ENCODE measurements at regions not wholly inside any gene's neighbourhood (a gene's known extent, or its start where the extent isn't known, plus 50 kb on each side); places are given as distances from the start of the nearest gene placed in this dataset.

DNA sequence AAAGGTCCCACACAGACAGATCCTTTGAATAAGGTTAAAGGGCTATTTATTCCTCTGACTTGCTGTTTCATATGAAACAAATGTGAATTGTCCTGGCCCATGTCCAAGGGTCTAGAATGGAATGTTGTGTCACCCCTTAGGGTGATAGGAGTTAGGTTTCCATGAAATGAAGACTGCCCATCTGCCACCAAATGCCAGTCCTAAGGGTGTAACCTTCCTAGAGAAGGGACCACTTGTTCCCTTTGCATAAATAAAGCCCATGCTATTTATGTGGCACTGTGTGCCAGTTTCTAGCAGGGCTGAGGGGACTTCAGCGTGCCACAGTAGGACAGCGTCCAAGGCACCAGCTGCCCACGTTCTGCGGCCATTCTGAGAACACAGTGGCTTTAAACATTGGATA, 171.3 kb downstream of the ABCA8 start:
- DNase-seq, result no peak
- no peak overlapping the region for H3K27ac ChIP-seq
- H3K4me3 ChIP-seq, result no peak overlapping the region
- H3K27me3 ChIP-seq, result no peaks in the 10 kb centered on the region
- H3K9me3 ChIP-seq, result no peaks in the 10 kb centered on the region
- H3K4me1 ChIP-seq, result peaks cover 9% of the 10 kb centered on the region
- no peaks in the 10 kb centered on the region for H3K36me3 ChIP-seq (ENCODE audit: low read depth, missing control alignments)
- 65 to 94% methylated on average over 4 of the region's 4 CpGs for WGBS, 2 donors
- TF ChIP-seq, protein P1, sequence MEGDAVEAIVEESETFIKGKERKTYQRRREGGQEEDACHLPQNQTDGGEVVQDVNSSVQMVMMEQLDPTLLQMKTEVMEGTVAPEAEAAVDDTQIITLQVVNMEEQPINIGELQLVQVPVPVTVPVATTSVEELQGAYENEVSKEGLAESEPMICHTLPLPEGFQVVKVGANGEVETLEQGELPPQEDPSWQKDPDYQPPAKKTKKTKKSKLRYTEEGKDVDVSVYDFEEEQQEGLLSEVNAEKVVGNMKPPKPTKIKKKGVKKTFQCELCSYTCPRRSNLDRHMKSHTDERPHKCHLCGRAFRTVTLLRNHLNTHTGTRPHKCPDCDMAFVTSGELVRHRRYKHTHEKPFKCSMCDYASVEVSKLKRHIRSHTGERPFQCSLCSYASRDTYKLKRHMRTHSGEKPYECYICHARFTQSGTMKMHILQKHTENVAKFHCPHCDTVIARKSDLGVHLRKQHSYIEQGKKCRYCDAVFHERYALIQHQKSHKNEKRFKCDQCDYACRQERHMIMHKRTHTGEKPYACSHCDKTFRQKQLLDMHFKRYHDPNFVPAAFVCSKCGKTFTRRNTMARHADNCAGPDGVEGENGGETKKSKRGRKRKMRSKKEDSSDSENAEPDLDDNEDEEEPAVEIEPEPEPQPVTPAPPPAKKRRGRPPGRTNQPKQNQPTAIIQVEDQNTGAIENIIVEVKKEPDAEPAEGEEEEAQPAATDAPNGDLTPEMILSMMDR (IDR thresholded peaks at IDR 0.05), result no peak
- no peak for TF ChIP-seq POLR2A (IDR thresholded peaks at IDR 0.05)
- intact Hi-C loops (cut with DNase I; ENCODE audit: low total_unique reads), result loop anchor here (10.0 kb wide), 1 partner anchor 451 kb away; no protein-coding TSS in a partner anchor

DNA sequence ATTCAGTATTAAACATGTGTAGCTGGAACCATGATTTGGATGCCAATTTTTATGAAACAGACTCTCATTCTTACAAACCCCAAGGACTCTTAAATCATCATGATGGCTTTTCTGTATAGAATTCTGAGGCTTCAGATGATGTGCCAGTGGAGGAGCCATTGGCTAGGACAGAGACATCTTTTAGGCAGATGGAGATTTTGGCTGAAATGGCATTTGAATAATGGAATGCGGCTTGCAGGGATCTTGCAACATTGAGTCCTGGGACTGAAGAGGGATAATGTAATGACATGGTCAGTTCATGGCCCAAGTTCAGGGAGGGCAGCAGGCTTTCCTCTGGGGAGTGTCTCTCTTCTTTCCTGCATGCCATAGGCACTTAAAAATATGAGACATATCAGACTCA, 172.4 kb downstream of the ABCA8 start:
- intact Hi-C loops (cut with DNase I; ENCODE audit: low total_unique reads), result loop anchor here (10.0 kb wide), 1 partner anchor 452 kb away; no protein-coding TSS in a partner anchor
- TF ChIP-seq, protein P1 (IDR thresholded peaks at IDR 0.05), result no peak
- TF ChIP-seq POLR2A (IDR thresholded peaks at IDR 0.05), result no peak
- H3K27ac ChIP-seq, result no peak overlapping the region

DNA sequence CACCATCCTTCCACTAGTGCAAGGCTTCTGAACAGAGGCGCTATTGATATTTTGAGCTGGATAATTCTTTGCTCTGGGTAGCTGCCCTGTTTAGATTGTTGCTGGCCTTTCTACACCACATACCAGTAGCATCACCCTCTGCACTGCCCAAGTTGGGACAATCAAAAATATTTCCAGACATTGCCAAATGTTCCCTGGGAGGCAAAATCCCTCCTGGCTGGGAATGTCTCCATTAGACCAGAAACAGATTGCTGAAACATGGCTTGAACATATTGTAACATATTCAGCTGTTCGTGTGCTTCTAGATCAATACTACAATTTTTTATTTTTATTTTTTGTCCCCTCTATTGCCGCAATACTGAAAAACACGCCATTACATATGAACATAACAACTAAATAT, 174.6 kb downstream of the ABCA8 start:
- no peak overlapping the region for H3K27ac ChIP-seq
- no peak overlapping the region for H3K4me3 ChIP-seq
- peaks cover 15% of the 10 kb centered on the region for H3K4me1 ChIP-seq
- no peaks in the 10 kb centered on the region for H3K36me3 ChIP-seq (ENCODE audit: low read depth, missing control alignments)
- no peaks in the 10 kb centered on the region for H3K27me3 ChIP-seq
- TF ChIP-seq POLR2A (IDR thresholded peaks at IDR 0.05), result no peak
- TF ChIP-seq, protein P1 (IDR thresholded peaks at IDR 0.05), result no peak
- H3K9me3 ChIP-seq, result no peaks in the 10 kb centered on the region
- 93 to 96% methylated on average over 4 of the region's 4 CpGs for WGBS, 2 donors
- DNase-seq, result no peak
- intact Hi-C loops (cut with DNase I; ENCODE audit: low total_unique reads), result loop anchor here (10.0 kb wide), 1 partner anchor 454 kb away; no protein-coding TSS in a partner anchor

More for the DNA sequence above, 172.4 kb downstream of the ABCA8 start:
- Histone ChIP-seq H3K4me1 (peaks cover 15% of the 10 kb centered on the region), H3K4me3 (no peak overlapping the region), H3K27me3 (no peaks in the 10 kb centered on the region), H3K36me3 (ENCODE audit: low read depth, missing control alignments) (no peaks in the 10 kb centered on the region), H3K9me3 (no peaks in the 10 kb centered on the region)
- no peak for DNase-seq
- WGBS, 2 donors, result 78 to 80% methylated on average over 1 of the region's 1 CpG

DNA sequence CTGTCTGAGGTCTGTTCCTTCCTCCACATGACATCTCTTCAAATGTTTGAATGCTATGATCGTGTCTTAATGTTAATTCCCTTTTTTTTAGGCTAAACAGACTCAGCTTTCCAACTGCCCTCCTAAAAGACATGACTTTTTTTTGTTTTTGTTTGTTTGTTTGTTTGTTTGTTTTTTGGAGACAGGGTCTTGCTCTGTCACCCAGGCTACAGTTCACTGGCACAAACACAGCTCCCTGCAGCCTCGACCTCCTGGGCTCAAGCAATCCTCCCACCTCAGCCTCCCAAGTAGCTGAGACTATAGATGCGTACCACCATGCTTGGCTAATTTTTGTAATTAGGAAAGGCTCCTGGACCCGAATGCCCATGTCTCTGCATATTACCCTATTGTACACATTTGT, 176.5 kb downstream of the ABCA8 start:
- peaks cover 12% of the 10 kb centered on the region for H3K4me1 ChIP-seq
- no peak for DNase-seq
- no peak overlapping the region for H3K4me3 ChIP-seq
- intact Hi-C loops (cut with DNase I; ENCODE audit: low total_unique reads), result loop anchor here (10.0 kb wide), 1 partner anchor 196 kb away; no protein-coding TSS in a partner anchor
- TF ChIP-seq, protein P1 (IDR thresholded peaks at IDR 0.05), result no peak
- no peak for TF ChIP-seq POLR2A (IDR thresholded peaks at IDR 0.05)
- 90 to 91% methylated on average over 4 of the region's 4 CpGs for WGBS, 2 donors
- H3K27ac ChIP-seq, result peak overlapping the region in 1 of 2 donors; percentile 79
- no peaks in the 10 kb centered on the region for H3K9me3 ChIP-seq
- no peaks in the 10 kb centered on the region for H3K27me3 ChIP-seq
- H3K36me3 ChIP-seq (ENCODE audit: low read depth, missing control alignments), result no peaks in the 10 kb centered on the region

Measured in testis (tissue), 2 donors.